ENCODE measurements at regions not wholly inside any gene's neighbourhood (a gene's known extent, or its start where the extent isn't known, plus 50 kb on each side); places are given as distances from the start of the nearest gene placed in this dataset.

DNA sequence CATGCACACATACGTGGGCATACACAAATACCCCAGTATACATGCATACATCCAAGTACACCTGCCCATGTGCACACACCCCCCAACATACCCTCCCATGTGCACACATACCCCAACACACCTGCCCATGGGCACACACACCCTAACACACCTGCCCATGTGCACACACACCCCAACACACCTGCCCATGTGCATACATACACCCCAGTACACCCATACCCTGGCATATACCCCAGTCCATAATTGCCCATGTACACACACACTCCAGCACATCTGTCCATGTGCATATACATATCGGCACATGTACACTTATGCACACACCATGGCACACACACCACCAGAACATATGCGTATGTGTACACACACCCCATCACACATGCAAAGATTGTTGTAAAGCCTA lies 475.2 kb downstream of the PREX1 start:
- no peak for TF ChIP-seq POLR2A (IDR thresholded peaks at IDR 0.05; ENCODE audit: low read depth, low read length)
- no peak for TF ChIP-seq POLR2AphosphoS5 (IDR thresholded peaks at IDR 0.05; ENCODE audit: low read depth, low read length)
